Activated T-cell treated with anti-CD3 and anti-CD28 coated beads, Interleukin-2, amount 50 U/mL, for 72 hours (primary cell): ENCODE measurements at regions not wholly inside any gene's neighbourhood (a gene's known extent, or its start where the extent isn't known, plus 50 kb on each side); places are given as distances from the start of the nearest gene placed in this dataset.

Source experiments
- ATAC-seq, 2 donors: fragments of 150-1000 bp; cut with Tn5 transposase; replicated peaks in 1 of 2; 2 replicates each; pipeline ENCODE4 v1.10.0; 2021; ENCODE audit warnings: moderate library complexity in 2 of 2, mild to moderate bottlenecking in 1 of 2
- DNase-seq, 2 donors: peaks; one replicate each; pipeline ENCODE4 v3.0.0; 2021 to 2022; ENCODE audit warnings: mixed read lengths in 1 of 2
- H3K27ac Mint-ChIP-seq: one replicate; pipeline ENCODE4 v1.8.0; 2022; ENCODE audit warnings: mild to moderate bottlenecking, moderate library complexity, mixed read lengths
- H3K27me3 Mint-ChIP-seq: one replicate; pipeline ENCODE4 v1.8.0; 2022; ENCODE audit warnings: low read depth, mixed read lengths
- H3K36me3 Mint-ChIP-seq, 2 donors: one replicate each; pipeline ENCODE4 v1.8.0; 2022; ENCODE audit warnings: mixed read lengths in 2 of 2, mild to moderate bottlenecking in 1 of 2; ENCODE audit not compliant: insufficient read depth in 2 of 2
- H3K4me1 Mint-ChIP-seq: one replicate; pipeline ENCODE4 v1.8.0; 2022; ENCODE audit warnings: low read depth, mixed read lengths
- H3K4me3 Mint-ChIP-seq, 2 donors: one replicate each; pipeline ENCODE4 v1.8.0; 2022; ENCODE audit warnings: mild to moderate bottlenecking in 2 of 2, mixed read lengths in 2 of 2, moderate library complexity in 2 of 2
- H3K9me3 Mint-ChIP-seq, 2 donors: one replicate each; pipeline ENCODE4 v1.8.0; 2022; ENCODE audit warnings: mixed read lengths in 2 of 2

DNA sequence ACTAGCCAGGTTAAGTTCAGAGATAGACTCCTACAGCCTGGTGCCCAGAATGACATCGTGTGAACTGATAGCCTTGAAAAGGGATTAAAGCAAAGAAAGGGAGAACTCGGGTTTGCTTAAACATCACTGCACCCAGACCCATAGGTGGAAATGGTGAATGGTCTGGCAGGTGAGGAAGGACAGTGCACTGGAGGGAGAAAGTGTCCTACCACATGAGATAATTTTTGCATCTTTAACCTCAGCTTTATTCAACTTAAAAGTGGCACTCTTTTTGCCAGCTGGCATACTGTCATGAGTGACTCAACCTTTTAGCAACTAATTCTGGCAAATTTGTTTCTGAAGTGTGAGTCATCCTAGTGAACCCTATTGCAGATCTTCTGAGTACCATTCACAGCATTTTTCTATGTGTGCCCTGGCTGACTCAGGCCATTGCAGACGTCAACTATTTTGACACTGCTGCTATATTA, 53.0 kb upstream of the DAPP1 start:
- H3K27me3 Mint-ChIP-seq, result peaks cover 14% of the 10 kb centered on the region
- H3K36me3 Mint-ChIP-seq, result peaks cover 0 to 1% of the 10 kb centered on the region in 2 donors
- no peak overlapping the region for H3K4me3 Mint-ChIP-seq
- peaks cover 32% of the 10 kb centered on the region for H3K4me1 Mint-ChIP-seq
- no peak overlapping the region for H3K27ac Mint-ChIP-seq
- DNase-seq (peak; percentile 12 to 41), ATAC-seq (peak; percentile 99)
- H3K9me3 Mint-ChIP-seq, result peaks cover 5% of the 10 kb centered on the region in 2 donors

DNA sequence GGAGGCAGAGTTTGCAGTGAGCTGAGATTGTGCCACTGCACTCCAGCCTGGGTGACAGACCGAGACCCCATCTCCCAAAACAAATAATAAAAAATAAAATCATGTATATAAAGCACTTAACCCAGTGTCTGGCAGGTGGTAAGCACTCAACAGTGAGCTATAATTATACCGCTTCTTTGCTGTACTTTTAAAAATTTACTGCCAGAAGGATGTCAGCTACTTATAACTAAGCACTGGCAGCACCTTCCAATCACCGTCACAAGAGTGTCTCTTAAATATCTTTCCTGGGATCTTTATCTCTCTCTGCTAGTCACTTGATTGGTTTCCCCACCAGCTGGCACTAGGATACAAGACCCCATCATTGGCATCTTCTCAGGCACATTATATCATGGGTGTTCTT, 53.9 kb upstream of the DAPP1 start:
- Mint-ChIP-seq H3K36me3 (peaks cover 0 to 1% of the 10 kb centered on the region in 2 donors), H3K4me3 (no peak overlapping the region), H3K27me3 (peaks cover 14% of the 10 kb centered on the region), H3K4me1 (peaks cover 32% of the 10 kb centered on the region), H3K9me3 (peaks cover 5% of the 10 kb centered on the region in 2 donors), H3K27ac (no peak overlapping the region)
- no peak for ATAC-seq
- DNase-seq, result no peak

DNA sequence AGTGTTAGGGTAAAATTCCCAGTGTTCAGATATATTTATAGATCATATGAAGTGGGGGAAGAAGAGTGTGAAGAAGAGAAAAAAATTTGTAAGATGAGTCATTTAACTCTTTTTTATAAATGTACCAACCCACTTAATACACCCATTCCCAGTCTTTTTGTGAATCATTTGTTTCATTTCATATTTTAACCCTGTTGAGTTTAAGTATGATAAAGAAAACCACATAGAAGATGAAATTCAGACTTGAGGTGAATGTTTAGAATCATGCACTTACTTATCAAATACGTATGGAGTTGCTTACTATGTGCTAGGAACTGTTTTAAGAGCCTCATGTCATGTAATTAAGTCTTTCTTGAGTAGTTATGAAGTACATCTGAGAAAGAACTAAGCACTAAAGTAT, 56.6 kb upstream of the DAPP1 start:
- ATAC-seq (peak; percentile 29), DNase-seq (no peak)
- Mint-ChIP-seq H3K27ac (peak overlapping the region; percentile 70), H3K9me3 (peaks cover 5% of the 10 kb centered on the region in 2 donors), H3K36me3 (no peaks in the 10 kb centered on the region), H3K4me3 (peak overlapping the region in 1 of 2 donors; percentile 63), H3K27me3 (peaks cover 20% of the 10 kb centered on the region), H3K4me1 (peaks cover 48% of the 10 kb centered on the region)

DNA sequence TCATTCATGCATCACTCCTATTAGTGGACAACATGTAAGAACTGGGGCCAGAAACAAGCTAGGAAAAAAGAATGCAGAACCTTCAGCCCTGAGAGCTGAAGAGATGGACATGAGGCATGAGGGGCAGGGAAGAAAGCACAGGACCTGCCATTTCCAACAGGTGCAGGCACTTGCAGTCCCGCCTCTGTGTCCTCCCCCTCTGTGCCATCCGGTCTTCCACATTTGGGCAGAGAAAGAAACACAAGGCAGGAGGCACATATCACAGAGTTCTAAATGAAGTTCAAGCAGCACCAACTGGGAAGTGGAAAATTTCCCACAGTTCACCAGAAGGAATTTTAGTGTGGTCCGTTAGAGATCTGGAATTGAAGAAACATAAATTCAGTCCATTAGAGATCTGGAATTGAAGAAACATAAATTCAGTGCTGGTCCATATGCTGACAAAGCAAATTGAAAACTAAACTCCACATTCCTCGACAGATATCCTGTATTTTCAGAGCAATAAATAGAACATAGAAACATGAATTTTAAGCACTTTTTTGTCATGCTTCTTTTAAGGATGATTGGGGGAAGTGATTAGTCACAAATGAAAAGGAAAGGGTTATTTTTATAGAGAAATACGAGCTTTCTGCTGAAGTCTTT, 57.2 kb upstream of the DAPP1 start:
- H3K36me3 Mint-ChIP-seq, result no peaks in the 10 kb centered on the region
- DNase-seq (no peak), ATAC-seq (no peak)
- peaks cover 20% of the 10 kb centered on the region for H3K27me3 Mint-ChIP-seq
- H3K9me3 Mint-ChIP-seq, result peaks cover 5% of the 10 kb centered on the region in 2 donors
- peaks cover 46% of the 10 kb centered on the region for H3K4me1 Mint-ChIP-seq
- peak overlapping the region in 1 of 2 donors; percentile 63 for H3K4me3 Mint-ChIP-seq
- peak overlapping the region; percentile 70 for H3K27ac Mint-ChIP-seq

DNA sequence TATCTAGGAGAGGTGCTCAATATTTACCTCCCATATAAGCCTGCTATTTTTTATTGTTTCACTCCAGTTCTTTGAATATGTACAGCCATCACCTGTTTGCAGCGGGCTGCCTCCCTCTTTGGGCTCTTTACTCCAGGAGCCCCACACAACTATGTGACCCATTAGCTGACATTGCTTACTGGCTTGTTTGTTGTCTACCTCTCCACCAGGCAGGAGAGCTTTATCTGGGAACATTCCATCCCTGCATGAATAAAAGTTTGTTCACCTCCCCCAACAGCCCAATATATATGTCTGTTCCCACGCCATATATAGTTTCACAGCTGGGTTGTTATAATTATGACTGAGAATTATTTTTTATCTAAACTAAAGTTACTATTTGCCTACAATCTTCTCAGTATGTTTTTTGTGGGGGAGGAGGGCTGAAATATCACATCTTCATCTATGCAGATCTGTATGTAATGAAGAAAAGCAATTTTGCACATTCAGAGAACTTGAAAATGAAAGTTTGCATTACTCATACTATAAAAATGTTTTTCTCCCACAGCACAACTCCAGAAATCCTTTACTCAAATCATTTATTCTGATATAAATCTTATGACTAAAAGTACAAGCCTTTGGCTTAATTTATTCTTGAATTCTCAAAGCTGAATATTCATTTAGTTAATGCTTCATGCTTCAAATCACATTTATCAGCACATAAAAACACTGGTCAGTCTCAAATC, 61.2 kb upstream of the DAPP1 start:
- Mint-ChIP-seq H3K36me3 (no peaks in the 10 kb centered on the region), H3K9me3 (no peaks in the 10 kb centered on the region), H3K4me3 (no peak overlapping the region), H3K4me1 (peaks cover 29% of the 10 kb centered on the region), H3K27me3 (peaks cover 24% of the 10 kb centered on the region), H3K27ac (no peak overlapping the region)
- DNase-seq (no peak), ATAC-seq (peak; percentile 26 to 39)

DNA sequence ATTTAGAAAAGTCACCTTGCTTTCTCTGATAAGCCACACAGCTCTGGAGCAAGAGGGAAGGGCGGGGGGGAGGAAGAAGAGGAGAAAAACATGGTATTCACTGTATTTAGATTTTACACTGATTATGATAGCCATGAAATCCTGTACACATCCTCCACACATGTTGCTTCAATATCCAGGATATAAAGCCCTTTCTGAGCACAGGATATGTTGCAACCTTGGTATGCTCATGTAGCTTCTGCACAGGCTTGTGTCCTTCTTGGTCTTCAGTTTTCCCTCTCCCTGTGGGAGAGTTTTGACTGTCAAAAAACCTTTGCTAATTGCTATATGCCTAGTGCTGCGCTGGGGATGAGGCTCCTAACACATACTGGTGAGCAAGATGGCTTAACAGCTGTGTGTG, 61.9 kb upstream of the DAPP1 start:
- Mint-ChIP-seq H3K36me3 (no peaks in the 10 kb centered on the region), H3K4me1 (peaks cover 28% of the 10 kb centered on the region), H3K4me3 (no peak overlapping the region), H3K9me3 (no peaks in the 10 kb centered on the region), H3K27me3 (peaks cover 24% of the 10 kb centered on the region), H3K27ac (no peak overlapping the region)
- DNase-seq (no peak), ATAC-seq (no peak)

DNA sequence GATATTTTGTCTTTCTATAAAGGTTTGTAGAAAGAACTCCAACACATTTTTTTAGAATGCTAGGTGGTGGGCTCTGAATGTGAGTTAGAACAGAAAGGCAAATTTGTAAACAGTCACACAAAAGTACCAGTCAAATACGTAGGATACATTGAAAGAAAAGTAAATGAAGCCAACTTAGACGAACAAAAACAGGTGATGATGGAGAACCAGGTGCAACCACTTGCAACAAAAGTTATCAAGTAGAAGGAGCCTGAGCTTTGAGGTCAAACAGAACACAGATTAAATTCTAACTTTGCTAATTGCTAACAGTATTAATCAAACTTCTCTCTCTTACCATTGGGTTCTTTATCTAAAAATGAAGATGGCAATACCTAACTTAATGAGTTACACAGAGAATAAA, 62.7 kb upstream of the DAPP1 start:
- no peaks in the 10 kb centered on the region for H3K36me3 Mint-ChIP-seq
- DNase-seq, result no peak

DNA sequence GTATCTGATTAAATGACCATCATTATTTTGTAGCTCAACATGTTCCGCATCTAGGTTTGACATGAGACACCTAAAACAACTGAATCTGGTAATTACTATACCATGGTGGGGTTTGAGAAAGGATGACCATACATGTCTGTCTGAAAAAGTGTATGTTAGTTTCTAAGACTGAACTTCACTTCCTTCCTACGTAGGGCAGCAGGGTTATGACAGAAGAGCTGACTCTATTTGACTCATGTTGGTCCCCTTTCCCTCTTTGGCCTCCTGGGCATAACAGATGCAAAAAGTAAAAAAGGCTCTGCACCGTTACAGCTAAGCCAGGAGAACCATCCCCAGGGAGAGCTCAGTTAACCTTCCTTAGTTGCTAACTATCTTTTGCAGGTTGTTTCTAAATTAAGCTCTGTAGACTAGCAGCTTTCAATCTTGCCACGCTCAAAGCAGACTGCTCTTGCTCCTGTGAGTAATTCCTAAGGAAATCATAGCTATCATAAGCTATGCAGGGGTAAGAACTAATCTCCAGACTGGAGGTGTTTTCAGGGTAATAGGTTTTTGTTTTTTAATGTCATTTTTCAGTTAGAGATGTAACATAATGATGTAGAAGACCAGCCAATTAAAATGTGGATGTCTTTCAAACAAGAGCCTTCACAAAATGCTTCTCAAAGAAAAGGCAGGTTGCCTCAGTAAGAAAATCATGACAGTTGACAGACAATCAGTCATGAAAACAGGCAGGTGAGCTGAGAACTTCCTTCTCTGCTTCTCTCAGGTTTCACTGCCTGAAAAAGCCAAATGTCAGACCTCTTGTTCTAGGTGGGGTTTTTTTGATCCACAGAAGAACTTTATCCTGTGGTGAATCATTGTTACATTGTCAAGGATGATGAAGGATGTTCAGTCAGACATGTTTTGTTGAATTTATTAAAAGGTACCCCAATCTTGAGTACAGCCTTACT, 66.9 kb upstream of the DAPP1 start:
- ATAC-seq (peak in 1 of 2 donors; percentile 65), DNase-seq (no peak)
- Mint-ChIP-seq H3K27me3 (peaks cover 35% of the 10 kb centered on the region), H3K4me3 (no peak overlapping the region), H3K36me3 (no peaks in the 10 kb centered on the region), H3K9me3 (peaks cover 0 to 3% of the 10 kb centered on the region in 2 donors), H3K27ac (no peak overlapping the region), H3K4me1 (peaks cover 9% of the 10 kb centered on the region)

More for the DNA sequence above, 62.7 kb upstream of the DAPP1 start:
- Mint-ChIP-seq H3K27ac (no peak overlapping the region), H3K4me3 (no peak overlapping the region), H3K27me3 (peaks cover 24% of the 10 kb centered on the region), H3K9me3 (no peaks in the 10 kb centered on the region), H3K4me1 (peaks cover 26% of the 10 kb centered on the region)
- no peak for ATAC-seq

DNA sequence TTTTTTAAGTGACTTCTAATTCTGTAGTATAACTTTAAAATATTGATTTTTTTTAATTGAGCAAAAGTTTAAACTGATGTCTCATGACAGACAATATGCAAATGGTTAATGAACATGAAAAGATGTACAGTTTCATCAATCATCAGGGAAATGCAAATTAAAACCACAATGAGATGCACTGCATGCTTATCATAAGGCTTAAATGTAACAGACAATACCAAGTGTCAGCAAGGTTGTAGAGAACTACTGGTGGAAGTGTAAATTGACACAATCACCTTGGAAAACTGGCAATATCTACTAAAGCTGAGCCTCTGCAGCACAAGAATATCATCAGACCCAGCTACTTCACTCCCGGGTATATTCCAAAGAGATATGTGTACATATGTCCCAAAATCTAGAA, 70.2 kb upstream of the DAPP1 start:
- DNase-seq (no peak), ATAC-seq (no peak)
- Mint-ChIP-seq H3K9me3 (peaks cover 0 to 3% of the 10 kb centered on the region in 2 donors), H3K27ac (no peak overlapping the region), H3K4me3 (no peak overlapping the region), H3K4me1 (peaks cover 9% of the 10 kb centered on the region), H3K27me3 (peaks cover 19% of the 10 kb centered on the region), H3K36me3 (no peaks in the 10 kb centered on the region)

DNA sequence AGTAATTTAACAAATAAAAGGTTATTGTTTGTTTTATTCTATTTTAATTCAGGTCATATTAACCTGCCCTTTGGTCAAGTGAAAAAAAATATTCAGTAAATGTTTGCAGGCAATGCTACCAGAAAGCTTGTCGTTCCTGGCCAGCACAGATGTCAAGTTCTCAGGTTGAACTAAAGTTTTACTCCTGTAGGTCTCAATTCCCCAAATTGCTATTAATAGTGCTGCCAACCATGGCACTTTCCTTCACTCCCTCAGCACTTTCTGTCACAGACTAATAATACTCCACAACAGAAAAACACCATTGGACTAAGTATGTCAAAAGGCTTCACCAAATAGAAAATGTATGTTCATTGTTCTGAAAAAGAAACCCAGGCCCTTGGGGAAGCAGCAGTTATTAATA, 79.2 kb upstream of the C4orf54 start:
- Mint-ChIP-seq H3K36me3 (peaks cover 1 to 5% of the 10 kb centered on the region in 2 donors), H3K4me3 (no peak overlapping the region), H3K27ac (no peak overlapping the region), H3K4me1 (no peaks in the 10 kb centered on the region), H3K9me3 (peaks cover 0 to 9% of the 10 kb centered on the region in 2 donors), H3K27me3 (peaks cover 49% of the 10 kb centered on the region)
- ATAC-seq, result no peak
- no peak for DNase-seq

DNA sequence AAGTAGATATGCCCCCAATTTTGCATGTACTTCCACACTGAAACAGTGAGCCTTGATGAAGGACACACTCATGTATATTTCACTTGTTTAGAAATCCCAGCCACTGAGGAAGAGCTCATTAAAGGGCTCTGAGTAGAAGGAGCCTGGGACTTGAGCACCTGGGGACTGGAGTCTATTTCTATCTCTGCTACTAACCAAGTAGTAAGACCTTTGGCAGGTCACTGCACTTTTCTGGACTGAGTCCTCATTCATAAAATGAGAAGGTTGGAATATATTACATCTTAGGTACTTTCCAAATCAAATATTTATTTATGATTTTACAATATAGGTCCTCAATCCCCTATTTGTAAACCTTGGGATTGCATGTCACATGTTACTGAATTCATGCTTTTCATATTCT, 78.2 kb upstream of the C4orf54 start:
- DNase-seq, result no peak
- no peak overlapping the region for H3K4me3 Mint-ChIP-seq

DNA sequence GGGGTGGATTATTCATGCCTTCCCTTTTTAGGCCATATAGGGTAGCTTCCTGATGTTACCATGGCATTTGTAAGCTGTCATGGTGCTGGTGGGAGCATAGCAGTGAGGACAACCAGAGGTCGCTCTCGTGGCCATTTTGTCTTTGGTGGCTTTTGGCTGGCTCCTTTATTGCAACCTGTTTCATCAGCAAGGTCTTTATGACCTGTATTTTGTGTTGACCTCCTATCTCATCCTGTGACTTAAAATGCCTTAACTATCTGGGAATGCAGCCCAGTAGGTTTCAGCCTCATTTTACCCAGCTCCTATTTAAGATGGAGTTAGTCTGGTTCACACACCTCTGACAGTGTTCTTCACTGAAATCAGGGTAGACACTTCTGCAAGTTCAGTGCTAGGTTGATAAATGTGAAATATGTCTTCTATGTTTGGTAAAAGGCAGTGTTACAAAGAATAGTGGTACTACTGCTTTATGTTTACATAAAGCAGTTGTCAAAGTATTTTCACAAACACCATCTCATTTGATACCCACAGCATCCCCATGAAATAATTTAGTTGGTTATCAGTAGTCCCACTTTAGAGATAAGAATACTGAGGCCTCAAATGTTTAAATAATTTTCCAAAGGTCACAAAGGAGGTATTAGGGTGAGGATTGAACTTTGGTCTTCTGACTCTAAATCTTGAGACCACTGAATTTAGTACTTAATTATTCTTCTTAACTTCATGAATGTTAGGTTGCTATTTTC, 77.1 kb upstream of the C4orf54 start:
- no peaks in the 10 kb centered on the region for H3K4me1 Mint-ChIP-seq
- ATAC-seq, result no peak
- H3K27ac Mint-ChIP-seq, result no peak overlapping the region
- H3K4me3 Mint-ChIP-seq, result no peak overlapping the region
- peaks cover 0 to 5% of the 10 kb centered on the region in 2 donors for H3K9me3 Mint-ChIP-seq
- peaks cover 0 to 1% of the 10 kb centered on the region in 2 donors for H3K36me3 Mint-ChIP-seq
- peaks cover 38% of the 10 kb centered on the region for H3K27me3 Mint-ChIP-seq
- DNase-seq, result no peak

More for the DNA sequence above, 78.2 kb upstream of the C4orf54 start:
- Mint-ChIP-seq H3K27me3 (peaks cover 49% of the 10 kb centered on the region), H3K36me3 (peaks cover 1 to 5% of the 10 kb centered on the region in 2 donors), H3K27ac (no peak overlapping the region), H3K9me3 (peaks cover 0 to 9% of the 10 kb centered on the region in 2 donors), H3K4me1 (no peaks in the 10 kb centered on the region)
- no peak for ATAC-seq
